Activated CD8-positive, alpha-beta T cell treated with anti-CD3 and anti-CD28 coated beads for 36 hours (primary cell): ENCODE measurements at regions not wholly inside any gene's neighbourhood (a gene's known extent, or its start where the extent isn't known, plus 50 kb on each side); places are given as distances from the start of the nearest gene placed in this dataset.

Experiments used
- ATAC-seq: fragments of 200-7000 bp; cut with Tn5 transposase; one replicate; pipeline ENCODE4 v1.10.0; 2021; ENCODE audit warnings: mild to moderate bottlenecking, moderate library complexity
- CTCF ChIA-PET: fragments of 350-600 bp; sonication (Branson Sonifier 250); formaldehyde crosslinking; loops from one replicate; lab custom pipeline; 2021; ENCODE audit warnings: antibody characterized with exemption; lab: Charles Lee
- POLR2A ChIA-PET: fragments of 350-600 bp; sonication (Branson Sonifier 250); formaldehyde crosslinking; loops from one replicate; lab custom pipeline; 2021; ENCODE audit warnings: antibody characterized with exemption; lab: Charles Lee
- DNase-seq: peaks from one replicate; pipeline ENCODE4 v3.0.0-alpha.2; 2020
- H3K27ac Mint-ChIP-seq: one replicate; pipeline ENCODE4 v1.8.0; 2021; ENCODE audit warnings: mild to moderate bottlenecking, mixed read lengths
- H3K27me3 Mint-ChIP-seq: one replicate; pipeline ENCODE4 v1.8.0; 2021; ENCODE audit warnings: mixed read lengths
- H3K36me3 Mint-ChIP-seq: one replicate; pipeline ENCODE4 v1.8.0; 2021; ENCODE audit warnings: low read depth, mixed read lengths
- H3K4me1 Mint-ChIP-seq: one replicate; pipeline ENCODE4 v1.8.0; 2021; ENCODE audit warnings: low read depth, mixed read lengths
- H3K4me3 Mint-ChIP-seq: one replicate; pipeline ENCODE4 v1.8.0; 2021; ENCODE audit warnings: mild to moderate bottlenecking, moderate library complexity, mixed read lengths
- H3K9me3 Mint-ChIP-seq: one replicate; pipeline ENCODE4 v1.8.0; 2021; ENCODE audit warnings: mixed read lengths
- intact Hi-C: fragments of 100-400 bp; cut with micrococcal nuclease; formaldehyde crosslinking; loops from one replicate; pipeline ENCODE4 v1.10.0; 2022
- TF ChIP-seq, protein P1 (sequence below): fragments of 200-600 bp; IDR thresholded peaks from one replicate; pipeline ENCODE4 v1.8.0; 2022; ENCODE audit warnings: antibody characterized with exemption, mild to moderate bottlenecking

DNA sequence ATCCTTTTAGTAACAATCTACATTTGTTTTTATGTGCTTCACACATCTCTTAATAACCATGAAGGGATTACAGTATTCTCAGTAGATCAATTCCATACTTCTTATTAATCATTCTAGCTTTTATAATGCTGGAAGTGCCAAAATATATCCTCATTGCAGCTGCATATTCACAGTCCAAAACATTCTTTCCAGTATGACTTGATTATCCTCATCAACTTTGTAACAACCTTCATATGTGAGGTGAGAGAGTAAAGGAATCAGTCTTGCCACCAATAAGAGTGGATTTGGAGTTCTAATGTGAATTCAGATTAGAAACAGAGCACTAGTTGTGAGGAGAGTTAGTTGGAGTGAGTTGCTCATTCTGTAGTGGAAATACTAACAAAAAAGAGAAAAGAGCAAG lies 208.0 kb upstream of the SPRY2 start:
- Mint-ChIP-seq H3K27me3 (peaks cover 1% of the 10 kb centered on the region), H3K4me1 (peaks cover 4% of the 10 kb centered on the region), H3K27ac (no peak overlapping the region), H3K36me3 (no peaks in the 10 kb centered on the region), H3K4me3 (no peak overlapping the region), H3K9me3 (no peaks in the 10 kb centered on the region)
- POLR2A ChIA-PET = no interaction called here
- DNase-seq (no peak), ATAC-seq (no peak)
- intact Hi-C loops = no loop called here
- CTCF ChIA-PET = no interaction called here
- TF ChIP-seq, protein P1, sequence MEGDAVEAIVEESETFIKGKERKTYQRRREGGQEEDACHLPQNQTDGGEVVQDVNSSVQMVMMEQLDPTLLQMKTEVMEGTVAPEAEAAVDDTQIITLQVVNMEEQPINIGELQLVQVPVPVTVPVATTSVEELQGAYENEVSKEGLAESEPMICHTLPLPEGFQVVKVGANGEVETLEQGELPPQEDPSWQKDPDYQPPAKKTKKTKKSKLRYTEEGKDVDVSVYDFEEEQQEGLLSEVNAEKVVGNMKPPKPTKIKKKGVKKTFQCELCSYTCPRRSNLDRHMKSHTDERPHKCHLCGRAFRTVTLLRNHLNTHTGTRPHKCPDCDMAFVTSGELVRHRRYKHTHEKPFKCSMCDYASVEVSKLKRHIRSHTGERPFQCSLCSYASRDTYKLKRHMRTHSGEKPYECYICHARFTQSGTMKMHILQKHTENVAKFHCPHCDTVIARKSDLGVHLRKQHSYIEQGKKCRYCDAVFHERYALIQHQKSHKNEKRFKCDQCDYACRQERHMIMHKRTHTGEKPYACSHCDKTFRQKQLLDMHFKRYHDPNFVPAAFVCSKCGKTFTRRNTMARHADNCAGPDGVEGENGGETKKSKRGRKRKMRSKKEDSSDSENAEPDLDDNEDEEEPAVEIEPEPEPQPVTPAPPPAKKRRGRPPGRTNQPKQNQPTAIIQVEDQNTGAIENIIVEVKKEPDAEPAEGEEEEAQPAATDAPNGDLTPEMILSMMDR = no peak

DNA sequence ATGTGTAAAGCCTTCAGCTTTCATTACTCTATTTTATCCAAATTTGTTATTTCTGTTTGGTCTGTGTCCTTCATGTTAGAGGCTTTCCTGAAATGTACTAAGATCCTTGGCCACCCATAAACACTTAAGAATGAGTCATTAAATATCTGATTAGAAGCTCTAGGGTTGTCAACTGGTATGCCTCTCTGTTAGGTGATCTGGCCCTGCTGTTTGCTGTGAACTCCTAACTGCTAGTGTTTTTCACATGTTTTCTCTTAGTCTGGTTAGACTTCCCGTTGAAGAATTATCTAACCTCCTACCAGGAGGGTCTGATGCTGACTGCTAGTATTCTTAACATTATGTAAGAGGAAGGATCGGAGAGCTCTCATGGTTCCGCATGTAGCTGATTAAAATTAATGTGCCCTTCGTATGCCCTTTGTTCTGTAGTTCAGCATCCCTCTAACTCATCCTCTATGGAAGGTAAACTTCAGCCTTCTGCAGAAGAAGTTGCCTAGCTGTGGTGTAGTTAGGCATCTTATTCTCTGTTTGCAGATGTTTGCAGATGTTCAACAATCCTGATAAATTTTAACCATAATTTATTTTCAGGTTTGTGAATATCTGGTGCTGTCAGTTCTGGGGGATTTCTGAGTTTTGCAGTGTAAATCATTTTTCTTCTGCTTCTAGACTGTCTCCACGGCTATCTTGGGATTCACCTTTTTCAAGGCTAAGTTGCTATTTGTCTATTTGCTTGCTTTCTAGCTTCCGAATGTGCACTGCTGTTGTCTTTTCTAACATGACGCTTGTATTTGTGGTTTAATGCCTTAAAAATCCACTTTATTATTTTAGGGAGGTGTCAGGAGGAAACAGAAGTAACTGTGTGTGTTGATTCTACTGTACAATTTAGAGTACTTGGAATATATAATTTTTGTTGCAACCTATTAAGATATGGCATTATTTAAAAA lies 207.2 kb upstream of the SPRY2 start:
- Mint-ChIP-seq H3K4me1 (peaks cover 4% of the 10 kb centered on the region), H3K27ac (no peak overlapping the region), H3K4me3 (no peak overlapping the region), H3K36me3 (no peaks in the 10 kb centered on the region), H3K9me3 (no peaks in the 10 kb centered on the region), H3K27me3 (peaks cover 1% of the 10 kb centered on the region)
- POLR2A ChIA-PET = no interaction called here
- DNase-seq (no peak), ATAC-seq (no peak)
- CTCF ChIA-PET = no interaction called here
- intact Hi-C loops = no loop called here
- TF ChIP-seq, protein P1 = no peak

DNA sequence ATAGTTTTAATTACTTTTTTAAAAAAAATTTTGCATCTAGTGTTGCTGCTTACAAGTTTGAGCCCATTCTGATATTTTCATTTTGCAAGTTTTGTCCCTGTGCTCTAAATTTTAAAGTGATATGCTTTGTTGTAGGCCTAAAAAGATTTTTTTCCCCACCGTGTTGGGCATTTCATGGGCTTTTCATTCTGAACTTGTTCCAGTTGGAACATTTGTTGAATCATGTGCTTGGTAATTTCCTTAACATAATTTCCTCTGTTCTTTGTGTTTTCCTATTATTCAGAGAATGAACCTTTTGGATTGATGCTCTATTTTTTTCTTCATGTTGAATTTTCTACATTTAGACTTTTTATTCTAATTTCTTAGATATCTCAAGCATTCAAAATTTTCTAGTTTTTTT lies 206.4 kb upstream of the SPRY2 start:
- peaks cover 1% of the 10 kb centered on the region for H3K27me3 Mint-ChIP-seq

DNA sequence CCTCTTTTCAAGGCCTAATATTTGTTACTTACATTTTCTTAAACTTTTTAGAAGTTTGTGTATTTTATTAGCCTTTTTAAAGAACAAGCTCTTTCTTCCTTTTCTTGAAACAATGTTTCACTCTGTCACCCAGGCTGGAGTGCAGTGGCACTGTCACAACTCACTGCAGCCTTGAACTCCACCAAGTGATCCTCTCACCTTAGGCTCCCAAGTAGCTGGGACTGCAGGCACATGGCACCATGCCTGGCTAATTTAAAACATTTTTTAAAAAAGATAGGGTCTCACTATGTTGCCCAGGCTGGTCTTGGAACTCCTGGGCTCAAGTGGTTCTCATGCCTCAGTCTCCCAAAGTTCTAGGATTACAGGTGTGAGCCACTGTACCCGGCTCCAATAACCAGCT lies 192.2 kb upstream of the SPRY2 start:
- POLR2A ChIA-PET = no interaction called here
- TF ChIP-seq, protein P1 = no peak
- peaks cover 4% of the 10 kb centered on the region for H3K9me3 Mint-ChIP-seq
- no peak overlapping the region for H3K4me3 Mint-ChIP-seq
- CTCF ChIA-PET = no interaction called here
- no peak for ATAC-seq
- no peaks in the 10 kb centered on the region for H3K4me1 Mint-ChIP-seq
- intact Hi-C loops = no loop called here
- H3K27me3 Mint-ChIP-seq = no peaks in the 10 kb centered on the region
- no peaks in the 10 kb centered on the region for H3K36me3 Mint-ChIP-seq
- H3K27ac Mint-ChIP-seq = no peak overlapping the region
- no peak for DNase-seq

More for the DNA sequence above, 206.4 kb upstream of the SPRY2 start:
- ATAC-seq = no peak
- intact Hi-C loops = no loop called here
- Mint-ChIP-seq H3K27ac (no peak overlapping the region), H3K4me3 (no peak overlapping the region), H3K36me3 (no peaks in the 10 kb centered on the region), H3K9me3 (peaks cover 2% of the 10 kb centered on the region), H3K4me1 (peaks cover 4% of the 10 kb centered on the region)
- CTCF ChIA-PET = no interaction called here
- no peak for DNase-seq
- TF ChIP-seq, protein P1 = no peak
- POLR2A ChIA-PET = no interaction called here

DNA sequence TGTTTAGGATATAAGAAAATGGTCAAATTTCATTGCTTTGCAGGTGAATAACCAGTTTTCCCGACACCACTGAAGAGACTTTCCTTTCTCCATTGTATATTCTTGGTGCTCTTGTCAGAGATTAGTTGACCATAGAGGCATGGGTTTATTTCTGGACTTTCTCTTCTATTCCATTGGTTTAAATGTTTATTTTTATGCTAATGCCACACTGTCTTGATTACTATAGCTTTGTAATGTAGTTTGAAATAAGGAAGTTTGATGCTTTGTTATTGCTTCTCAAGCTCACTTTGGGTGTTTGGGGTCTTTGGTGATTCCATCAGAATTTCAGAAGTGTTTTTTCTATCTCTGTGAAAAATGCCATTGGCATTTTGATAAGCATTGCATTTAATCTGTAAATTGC lies 190.0 kb upstream of the SPRY2 start:
- DNase-seq (no peak), ATAC-seq (no peak)
- H3K27ac Mint-ChIP-seq = no peak overlapping the region
- TF ChIP-seq, protein P1 = no peak
- ChIA-PET POLR2A (no interaction called here), CTCF (no interaction called here)
- H3K4me3 Mint-ChIP-seq = no peak overlapping the region
- no peaks in the 10 kb centered on the region for H3K9me3 Mint-ChIP-seq
- no peaks in the 10 kb centered on the region for H3K27me3 Mint-ChIP-seq
- intact Hi-C loops = no loop called here
- H3K36me3 Mint-ChIP-seq = no peaks in the 10 kb centered on the region
- no peaks in the 10 kb centered on the region for H3K4me1 Mint-ChIP-seq
